M059J (cell line): ENCODE measurements at regions not wholly inside any gene's neighbourhood (a gene's known extent, or its start where the extent isn't known, plus 50 kb on each side); places are given as distances from the start of the nearest gene placed in this dataset.
"Not testable (repeated sequence)": the region's sequence is repeated elsewhere in the genome, so short reads cannot be mapped to it uniquely, and the experiment has no call there.

Source experiments
- DNase-seq: peaks from one replicate; pipeline ENCODE4 v3.0.0-alpha.2; 2012; ENCODE audit warnings: low read depth

DNA sequence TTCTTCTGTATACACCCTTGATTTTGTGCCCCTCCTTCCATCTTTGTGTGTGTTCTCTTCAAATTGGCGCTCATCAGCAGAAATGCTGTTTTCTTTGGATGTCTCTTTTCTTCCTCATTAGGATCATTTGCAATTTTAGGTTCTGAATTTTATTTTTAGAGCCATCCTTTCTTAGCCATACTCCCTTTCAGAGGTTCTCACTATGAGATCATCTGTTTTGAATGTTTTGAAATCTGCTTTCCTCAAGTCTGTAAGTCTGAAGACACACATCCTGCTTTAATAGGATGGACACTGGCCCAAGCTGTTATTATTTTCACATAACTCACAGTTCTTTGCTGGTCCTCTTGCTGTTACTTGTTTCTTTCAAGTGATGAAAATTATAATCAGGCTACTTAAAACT is 124.8 kb downstream of the BDH1 start:
- peak; percentile 43 for DNase-seq

DNA sequence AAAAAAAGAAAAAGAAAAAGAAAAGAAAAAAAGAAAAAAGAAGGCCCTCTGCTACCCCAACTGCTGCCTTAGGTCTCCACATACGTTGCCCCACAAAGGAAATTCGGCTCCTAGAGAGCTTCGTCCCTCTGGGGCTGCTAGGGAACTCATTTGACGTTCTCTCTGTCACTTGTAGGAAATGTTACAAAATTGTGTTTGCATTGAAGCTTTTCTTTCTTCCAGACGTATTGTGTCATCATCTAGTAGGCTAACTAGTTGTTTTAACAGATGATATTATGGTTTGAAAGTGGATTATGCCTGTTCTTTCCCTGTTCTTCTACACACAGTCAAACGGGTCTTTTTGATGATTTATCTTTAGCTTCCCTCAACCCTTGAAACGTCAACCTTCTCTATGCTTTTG is 125.3 kb downstream of the BDH1 start:
- DNase-seq = no peak

DNA sequence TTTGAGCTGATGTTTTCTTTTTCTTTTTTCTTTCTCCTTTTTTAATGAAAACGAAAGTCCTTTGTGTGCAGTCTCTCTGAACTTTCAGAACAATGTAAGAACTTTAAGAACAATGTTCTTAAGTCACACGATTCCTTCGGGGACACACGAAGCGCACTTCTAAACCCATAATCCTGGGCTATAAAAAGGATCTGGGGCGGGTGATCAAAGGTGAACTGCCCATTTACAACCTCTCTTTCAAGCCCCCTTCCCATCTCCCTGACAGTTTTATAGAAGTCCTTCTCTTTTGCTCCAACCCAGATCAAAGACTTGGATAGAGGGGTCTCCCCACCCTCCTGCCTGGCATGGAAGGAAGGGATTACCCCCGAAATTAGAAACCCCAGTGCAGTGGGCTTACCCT is 126.8 kb downstream of the BDH1 start:
- DNase-seq = no peak

DNA sequence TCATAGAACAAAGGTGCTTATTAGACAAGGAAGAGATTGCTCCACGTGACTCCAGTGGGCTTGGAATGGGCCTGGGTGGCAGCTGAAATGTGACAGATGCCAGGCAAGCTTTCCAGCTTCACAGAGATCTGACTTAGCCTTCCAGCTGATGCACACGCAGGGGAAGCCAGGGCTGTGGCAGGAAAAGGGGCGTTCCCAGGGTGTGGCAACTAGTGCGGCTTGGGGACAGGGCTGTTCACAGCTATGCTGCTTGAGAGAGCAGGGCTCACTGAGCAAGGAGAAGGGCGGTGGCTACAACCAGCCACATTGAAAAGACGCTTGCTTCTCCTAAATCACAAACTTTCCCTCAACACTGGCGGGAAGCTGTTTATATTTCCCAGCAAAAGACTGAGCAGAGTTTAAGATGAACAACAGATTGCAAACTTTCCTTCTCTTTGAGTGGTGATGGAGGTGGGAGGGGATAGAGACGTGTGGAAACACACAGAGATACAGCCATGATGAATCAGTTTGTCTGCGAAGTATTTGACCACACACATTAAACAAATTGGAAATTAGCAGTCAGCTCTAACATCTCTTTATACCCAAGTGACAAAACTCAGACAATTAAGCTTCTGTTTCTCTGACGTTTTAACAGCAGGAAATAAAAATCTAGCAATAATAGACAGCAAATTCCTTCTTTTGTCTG is 127.5 kb downstream of the BDH1 start:
- DNase-seq = peak; percentile 94

DNA sequence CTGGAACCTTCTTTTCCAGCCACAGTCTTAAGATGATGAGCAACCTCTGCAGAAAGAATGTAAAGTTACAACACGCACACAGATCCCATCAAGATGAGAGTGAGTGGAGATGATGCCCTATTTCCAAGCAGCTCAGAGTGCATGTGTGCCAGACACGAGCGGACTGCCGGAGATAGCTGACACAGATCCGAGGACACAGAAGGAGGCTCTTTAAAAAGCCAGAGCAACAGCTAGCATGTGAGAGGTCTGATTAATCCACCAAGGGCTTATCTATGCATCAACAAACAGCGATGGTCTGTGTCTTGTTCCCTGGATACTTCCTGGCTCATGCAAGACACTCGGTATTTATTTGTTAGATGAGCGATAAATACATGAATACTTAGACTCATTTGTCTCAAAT is 128.6 kb upstream of the DLG1 start:
- DNase-seq = peak; percentile 54

DNA sequence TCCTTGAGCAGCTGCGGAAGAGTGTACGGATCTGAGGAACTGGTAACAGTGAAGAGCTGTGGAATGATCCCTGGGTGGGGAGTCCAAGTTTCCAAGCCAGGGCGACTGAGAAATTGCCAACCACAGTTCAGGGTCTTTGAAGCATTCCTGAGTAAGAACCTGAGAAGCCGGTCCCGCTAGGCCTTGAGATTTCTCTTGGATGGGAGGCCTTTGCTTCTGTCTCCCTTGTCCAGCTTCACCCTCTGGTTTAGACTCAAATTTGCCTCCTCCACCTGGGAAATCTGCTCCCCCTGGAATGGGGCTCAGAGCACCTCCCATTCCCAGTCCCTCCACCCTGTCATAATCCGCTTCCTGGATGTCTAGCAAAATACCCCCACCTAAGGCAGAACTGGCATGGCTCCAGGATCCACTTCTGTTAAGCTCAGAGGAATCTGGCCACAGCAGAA is 127.7 kb upstream of the DLG1 start:
- peak; percentile 88 for DNase-seq

DNA sequence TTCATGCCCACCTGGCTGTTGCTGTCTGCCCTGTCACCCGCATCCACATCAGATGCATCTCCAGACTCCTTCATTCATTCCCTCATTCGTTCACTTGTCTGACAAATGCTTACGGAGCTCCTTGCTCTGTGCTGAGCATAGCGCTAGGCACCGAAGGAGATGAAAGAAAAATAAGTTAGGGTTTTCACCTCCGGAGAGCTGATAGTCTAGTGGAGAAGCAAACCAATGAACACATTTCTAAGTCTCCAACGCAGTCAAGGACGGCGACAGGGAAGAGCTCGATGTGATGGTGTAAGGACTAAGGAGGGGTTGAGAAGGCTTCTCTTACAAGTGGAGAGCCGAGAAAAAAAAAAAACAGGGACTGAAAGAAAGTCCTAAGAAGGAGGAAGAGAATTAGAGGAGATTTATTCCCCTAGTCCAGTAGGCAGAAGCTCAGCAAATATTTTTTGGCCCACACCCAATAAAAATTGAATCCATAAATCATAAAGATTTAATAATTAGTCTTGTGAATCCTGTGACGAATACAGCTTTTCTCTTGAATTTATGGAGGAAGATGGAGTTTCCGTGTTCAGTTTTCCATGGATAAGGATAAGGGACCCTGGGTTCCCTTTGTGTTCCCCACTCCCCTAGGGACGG is 127.2 kb upstream of the DLG1 start:
- no peak for DNase-seq

DNA sequence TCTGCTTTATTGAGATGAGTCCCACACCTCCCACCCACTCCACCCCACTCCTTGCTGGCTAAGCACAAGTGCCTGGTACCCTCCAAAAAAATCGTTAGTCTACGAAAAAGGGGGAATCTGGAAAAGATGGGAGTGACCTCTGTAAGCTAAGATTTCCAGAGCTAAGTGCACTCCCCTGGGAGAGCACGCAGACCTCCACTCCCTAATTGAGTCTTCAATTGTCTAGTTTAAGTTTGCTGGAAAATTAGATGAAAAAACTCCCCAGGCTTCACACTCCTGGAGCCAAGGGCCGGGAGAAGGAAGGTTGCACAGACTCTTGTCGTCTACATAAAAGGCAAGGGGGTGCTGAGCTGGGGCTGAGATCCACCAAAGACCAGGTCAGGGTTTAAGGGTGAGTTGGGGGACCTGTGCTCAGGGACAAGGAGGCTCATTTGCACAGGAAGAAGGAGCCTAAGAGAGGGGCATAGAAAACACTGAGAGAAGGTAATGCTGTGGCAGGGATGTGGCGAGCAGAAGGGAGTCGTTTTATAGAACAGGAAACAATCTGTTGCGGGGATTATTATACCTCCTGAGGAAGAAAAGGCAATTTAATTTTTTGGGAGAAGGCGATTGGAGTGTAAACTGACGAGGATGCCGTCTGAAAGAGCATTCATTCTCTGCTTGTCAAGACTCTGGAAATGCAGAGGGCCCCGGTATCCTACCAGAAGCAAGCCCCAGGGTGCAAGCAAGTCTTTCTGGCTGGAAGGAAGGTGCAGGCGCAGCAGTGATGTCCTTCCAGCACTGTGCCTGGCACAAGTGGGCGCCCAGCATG is 126.5 kb upstream of the DLG1 start:
- DNase-seq = no peak

DNA sequence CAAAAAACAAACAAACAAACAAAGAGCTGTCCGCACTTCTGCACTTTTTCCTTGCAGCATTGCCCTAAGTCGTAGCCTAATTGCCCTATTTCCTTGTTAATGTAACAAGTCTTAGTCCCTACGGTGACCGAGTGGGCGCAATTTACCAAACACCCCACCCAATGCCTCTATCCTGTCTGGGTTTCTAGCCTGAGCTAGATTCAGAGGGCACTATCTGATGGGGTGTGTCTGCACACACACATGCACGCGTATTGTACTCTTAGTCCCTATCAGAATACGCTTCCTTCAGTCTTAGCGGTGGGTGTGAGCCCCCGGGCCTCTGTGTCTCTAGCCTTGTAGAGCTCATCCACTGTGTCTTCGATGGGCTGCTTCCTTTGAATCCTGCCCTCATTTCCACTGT is 125.9 kb upstream of the DLG1 start:
- DNase-seq = no peak

DNA sequence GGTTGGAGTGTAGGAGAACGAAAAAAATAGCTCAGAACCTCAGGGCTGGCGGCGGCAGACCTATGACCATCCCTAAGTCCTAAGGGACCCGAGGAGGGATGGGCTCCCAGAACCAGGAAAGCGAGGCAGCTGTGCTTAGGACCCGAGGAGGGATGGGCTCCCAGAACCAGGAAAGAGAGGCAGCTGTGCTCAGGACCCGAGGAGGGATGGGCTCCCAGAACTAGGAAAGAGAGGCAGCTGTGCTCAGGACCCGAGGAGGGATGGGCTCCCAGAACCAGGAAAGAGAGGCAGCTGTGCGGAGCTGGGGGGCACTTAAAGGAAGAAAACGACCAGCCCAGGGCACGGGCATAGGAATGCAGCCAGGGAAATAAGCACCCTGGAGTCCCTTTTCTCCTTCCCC is 125.0 kb upstream of the DLG1 start:
- no peak for DNase-seq

DNA sequence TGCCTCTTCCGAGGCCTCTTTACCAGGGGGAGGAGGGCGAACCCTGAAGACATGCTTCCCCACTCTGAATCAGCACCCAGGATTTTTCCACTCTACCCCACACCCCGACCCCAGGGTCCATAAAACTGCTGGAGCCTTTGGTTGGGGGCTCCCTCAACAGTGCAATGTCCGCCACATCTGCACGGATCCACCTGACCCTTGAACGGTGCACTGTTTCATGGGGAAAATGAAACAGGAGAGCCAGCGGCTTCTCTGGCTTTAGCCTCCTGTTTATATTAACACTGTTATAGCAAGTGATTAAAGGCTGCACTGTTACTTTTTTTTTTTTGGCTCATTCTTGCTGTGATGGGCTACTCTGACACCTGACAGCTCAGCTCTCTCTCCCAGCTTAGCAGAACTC is 124.1 kb upstream of the DLG1 start:
- DNase-seq = peak; percentile 44

DNA sequence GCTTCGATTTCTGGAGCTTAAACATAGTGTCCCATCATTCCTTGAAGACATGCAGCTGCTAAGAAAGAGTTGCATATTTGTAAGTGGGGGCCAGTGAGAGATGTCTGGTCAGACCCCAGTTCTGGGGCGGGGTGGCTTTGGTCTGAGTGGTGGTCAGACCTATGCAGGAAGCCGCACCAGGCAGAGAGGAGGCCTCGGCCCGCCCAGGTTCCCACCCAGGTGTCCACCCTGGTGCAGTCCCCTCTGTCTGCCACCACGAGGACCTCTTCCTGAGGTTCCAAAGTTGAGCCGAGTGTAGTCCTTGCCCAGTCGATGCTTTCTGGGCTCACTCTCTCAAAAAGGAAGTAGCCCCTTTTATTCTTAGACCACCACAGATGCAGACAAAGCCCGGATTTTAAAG is 122.6 kb upstream of the DLG1 start:
- no peak for DNase-seq

DNA sequence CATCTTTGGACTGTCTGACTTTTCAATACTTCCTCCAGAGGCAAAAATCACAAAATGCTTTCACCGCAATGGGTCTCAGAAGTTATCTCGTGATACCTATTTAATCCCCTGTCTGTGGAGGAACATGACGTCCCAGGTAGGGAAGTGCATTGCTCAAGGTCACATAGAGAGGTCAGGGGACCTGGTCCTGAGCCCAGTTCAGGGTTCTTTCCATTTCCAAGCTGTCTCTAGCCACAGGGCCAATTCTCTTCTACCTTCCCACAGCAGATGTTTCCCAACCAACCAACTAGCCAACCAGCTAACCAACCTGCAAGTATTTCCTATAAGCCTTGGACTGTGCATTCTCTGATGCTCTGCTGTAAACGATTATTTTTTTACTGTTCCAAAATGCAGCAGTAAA is 122.2 kb upstream of the DLG1 start:
- DNase-seq = no peak

DNA sequence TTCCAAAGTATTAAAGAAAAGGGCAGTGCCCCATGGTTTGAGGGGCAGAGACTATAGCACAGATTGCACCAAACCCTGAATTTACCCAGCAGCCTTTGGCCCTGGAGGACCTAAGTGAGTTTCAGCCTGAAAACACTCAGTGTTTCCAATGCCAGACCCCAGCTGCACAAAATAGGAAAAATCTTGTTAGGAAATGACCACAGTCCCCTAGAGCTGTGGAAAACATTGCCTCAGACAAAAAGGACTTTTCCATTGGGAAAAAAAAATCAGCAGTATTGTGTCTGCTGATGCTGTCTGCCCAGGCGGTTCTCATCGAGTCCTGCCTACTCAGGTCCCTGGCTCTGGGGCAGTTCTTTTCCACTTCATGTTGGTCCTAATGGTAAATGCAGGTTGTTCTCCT is 121.7 kb upstream of the DLG1 start:
- DNase-seq = peak; percentile 75

DNA sequence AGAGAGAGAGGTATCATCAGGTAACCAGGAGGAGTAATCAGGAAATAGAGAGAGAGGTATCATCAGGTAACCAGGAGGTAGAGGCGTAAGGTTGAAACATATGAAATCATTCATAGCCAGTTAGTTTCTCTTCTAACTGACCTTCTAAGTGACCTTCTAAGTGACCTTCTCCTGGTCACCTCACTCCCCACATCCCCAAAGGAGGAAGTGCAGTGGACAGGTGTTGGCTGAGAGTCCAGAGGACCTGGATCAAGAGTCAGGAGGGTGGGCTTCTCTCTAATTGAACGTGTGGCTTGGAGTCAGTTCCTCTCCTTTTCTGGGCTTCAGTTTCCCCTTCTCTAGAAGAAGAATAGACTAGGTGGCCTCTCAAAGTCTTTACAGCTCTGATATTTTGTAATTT is 121.3 kb upstream of the DLG1 start:
- no peak for DNase-seq

DNA sequence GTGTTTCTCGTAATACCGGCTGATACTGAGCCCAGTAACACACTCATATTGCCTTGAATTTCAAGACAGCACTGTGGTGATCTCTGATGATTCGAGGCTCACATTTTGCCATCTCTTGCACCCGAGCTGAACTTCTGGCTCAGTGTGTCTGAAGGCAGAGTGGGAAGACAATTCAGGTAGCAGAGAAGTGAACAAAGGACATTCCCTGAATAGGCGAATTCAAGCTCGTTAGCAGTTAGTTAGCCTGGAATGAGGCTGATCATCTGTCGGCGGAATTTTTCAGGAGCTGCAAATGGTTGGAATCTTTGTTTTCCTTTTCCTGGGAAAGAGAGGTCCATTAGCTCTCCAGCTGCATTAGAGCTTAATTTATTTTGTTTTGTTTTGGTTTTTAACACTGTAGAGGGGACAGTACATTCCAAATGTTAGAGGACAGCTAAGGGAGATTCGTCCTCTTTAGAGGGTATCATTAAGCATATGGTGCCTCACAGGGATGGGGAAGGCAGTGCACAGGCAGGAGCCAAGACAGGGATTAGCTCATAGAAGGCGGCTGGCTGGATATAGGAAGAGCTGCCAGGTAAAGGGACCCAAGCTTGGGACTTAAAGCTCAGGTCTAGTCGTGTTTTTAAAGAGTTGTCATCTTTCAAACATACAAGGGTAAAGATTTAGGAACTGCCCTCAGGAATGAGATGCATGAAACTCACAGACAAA is 119.7 kb upstream of the DLG1 start:
- DNase-seq = no peak

DNA sequence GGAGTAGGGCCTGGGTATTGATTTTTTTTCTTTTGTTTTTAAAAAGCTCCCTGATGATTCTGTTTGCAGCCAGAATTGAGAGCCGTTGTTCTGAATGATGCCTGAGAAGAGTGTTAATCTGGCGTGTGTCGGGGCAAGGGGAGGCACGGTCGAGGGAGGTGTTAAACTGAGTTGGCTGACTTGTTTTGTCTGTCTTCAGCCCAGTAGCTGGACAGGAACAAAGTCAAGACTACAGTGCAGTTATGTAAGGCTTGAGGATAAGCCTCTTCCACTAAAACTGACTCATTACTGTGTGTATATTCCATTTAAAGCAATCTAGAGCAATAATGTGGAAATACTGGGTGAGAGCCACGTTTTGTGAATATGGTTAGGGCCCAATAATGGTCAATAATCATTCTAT is 119.0 kb upstream of the DLG1 start:
- DNase-seq = no peak

DNA sequence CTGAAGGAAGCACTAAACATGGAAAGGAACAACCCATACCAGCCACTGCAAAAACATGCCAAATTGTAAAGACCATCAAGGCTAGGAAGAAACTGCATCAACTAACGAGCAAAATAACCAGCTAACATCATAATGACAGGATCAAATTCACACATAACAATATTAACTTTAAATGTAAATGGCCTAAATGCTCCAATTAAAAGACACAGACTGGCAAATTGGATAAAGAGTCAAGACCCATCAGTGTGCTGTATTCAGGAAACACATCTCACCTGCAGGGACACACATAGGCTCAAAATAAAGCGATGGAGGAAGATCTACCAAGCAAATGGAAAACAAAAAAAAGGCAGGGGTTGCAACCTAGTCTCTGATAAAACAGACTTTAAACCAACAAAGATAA is 113.5 kb upstream of the DLG1 start:
- DNase-seq = not testable (repeated sequence)

DNA sequence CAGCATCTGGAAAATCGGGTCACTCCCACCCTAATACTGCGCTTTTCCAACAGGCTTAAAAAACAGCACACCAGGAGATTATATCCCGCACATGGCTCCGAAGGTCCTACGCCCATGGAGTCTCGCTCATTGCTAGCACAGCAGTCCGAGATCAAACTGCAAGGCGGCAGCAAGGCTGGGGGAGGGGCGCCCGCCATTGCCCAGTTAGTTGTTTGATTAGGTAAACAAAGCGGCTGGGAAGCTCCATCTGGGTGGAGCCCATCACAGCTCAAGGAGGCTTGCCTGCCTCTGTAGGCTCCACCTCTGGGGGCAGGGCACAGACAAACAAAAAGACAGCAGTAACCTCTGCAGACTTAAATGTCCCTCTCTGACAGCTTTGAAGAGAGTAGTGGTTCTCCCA is 111.8 kb upstream of the DLG1 start:
- DNase-seq = not testable (repeated sequence)

DNA sequence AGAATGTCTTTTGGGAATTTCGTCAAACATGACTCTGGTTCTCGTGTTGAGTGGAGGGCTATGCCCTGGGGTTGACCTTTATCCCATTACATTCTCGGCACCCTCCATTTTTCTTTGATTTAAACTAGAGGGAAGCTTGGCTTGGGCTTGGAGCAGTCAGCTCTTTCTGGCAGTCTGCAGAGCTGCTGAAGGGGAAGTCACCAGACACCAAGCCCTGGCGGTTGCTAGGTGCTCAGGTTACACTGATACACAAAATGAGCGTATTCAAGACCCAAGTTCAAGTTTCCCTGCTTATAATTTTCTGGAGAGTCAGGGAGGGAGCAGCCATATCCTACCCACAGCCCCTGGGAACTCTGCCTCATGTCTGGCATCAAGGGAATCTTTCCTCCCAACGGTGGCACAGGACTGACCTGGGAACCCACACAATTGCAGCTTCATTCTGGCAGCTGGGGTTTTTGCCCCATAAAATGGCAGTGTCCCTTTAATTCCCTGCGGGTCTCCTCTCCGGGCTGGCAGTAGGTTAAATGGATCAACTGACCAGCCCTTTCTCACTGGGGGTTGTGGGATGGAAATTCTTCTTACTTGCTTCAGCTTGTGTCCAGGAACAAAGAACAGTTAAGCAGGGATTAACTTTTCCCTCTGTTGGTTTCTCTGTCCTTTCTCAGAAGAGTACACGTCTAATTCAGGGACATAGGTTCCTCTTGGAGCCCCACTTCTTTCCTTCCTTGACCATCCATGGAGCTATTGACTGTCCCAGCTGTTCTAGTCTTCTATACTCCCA is 110.0 kb upstream of the DLG1 start:
- DNase-seq = peak; percentile 67

DNA sequence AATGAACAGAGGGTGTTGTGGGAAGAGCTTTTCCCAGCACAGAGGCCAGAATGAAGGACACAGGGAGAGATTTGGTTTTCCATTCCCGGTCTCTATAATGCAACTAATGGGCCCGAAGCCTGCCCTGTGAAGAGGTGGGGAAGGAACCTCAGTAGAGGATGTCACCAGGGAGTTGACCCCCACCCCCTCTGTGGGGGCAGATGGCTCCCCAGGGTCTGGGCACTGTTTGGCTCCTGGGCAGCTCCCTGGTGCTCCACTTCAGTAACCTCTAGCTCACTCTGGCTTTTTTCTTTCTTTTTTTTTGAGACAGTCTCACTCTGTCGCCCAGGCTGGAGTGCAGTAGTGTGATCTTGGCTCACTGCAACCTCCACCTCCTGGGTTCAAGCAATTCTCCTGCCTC is 109.1 kb upstream of the DLG1 start:
- DNase-seq = no peak

DNA sequence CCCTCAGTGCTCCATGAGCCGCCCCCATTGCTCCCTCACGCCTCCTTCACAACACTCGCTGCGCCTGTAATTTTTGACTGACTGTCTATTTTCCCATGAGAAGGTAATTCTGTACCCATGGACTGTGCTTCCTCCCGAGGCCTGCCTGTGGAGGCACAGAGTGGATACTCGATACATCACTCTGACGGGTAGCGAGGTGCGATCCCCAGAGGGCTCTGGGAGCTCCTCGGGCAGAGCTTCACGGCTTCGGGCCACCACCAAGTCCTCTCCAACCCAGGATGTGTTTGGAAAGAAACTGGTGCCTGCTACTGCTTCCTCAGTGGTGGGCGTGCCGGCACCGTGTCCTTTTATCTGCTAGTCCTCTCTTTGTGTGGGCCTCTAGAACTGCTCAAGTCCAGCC is 108.6 kb upstream of the DLG1 start:
- no peak for DNase-seq
